Fibroblast of pulmonary artery (primary cell): ENCODE measurements at regions not wholly inside any gene's neighbourhood (a gene's known extent, or its start where the extent isn't known, plus 50 kb on each side); places are given as distances from the start of the nearest gene placed in this dataset.
A peak's percentile ranks its signal among the peaks of the same experiment; 100 is the strongest.

Experiments
- DNase-seq: peaks from one replicate; pipeline ENCODE4 v3.0.0-alpha.2; 2010; ENCODE audit warnings: low read depth
- H3K4me3 ChIP-seq: replicated peaks from 2 replicates; pipeline ENCODE4 v1.5.1; 2011; ENCODE audit warnings: low read depth, mild to moderate bottlenecking, control low read depth, low read length, moderate library complexity
- CTCF ChIP-seq: IDR thresholded peaks from 2 replicates; pipeline ENCODE4 v1.5.1; 2011; ENCODE audit warnings: mild to moderate bottlenecking, control low read depth, low read length, inconsistent platforms; ENCODE audit errors: missing control alignments

- H3K4me3 ChIP-seq: no peak overlapping the region
- no peak for TF ChIP-seq CTCF
- DNase-seq: peak; percentile 51
Measured at GRCh38 chr15:95501865-95502264, 828.6 kb upstream of the NR2F2 start.

GRCh38 chr15:95503107-95503506 lies 827.4 kb upstream of the NR2F2 start:
- H3K4me3 ChIP-seq: no peak overlapping the region
- TF ChIP-seq CTCF: no peak
- DNase-seq: no peak

- no peak for DNase-seq
- no peak for TF ChIP-seq CTCF
- H3K4me3 ChIP-seq: no peak overlapping the region
Measured at GRCh38 chr15:95503640-95504225, 826.8 kb upstream of the NR2F2 start.

- H3K4me3 ChIP-seq: no peak overlapping the region
- DNase-seq: peak; percentile 44
- no peak for TF ChIP-seq CTCF
Measured at GRCh38 chr15:95511671-95512070, 818.8 kb upstream of the NR2F2 start.

GRCh38 chr15:95512906-95513305 lies 817.6 kb upstream of the NR2F2 start:
- no peak overlapping the region for H3K4me3 ChIP-seq
- no peak for TF ChIP-seq CTCF
- no peak for DNase-seq

GRCh38 chr15:95519887-95520286 lies 810.6 kb upstream of the NR2F2 start:
- no peak for TF ChIP-seq CTCF
- no peak for DNase-seq

GRCh38 chr15:95520511-95520910 lies 810.0 kb upstream of the NR2F2 start:
- no peak overlapping the region for H3K4me3 ChIP-seq
- TF ChIP-seq CTCF: no peak
- DNase-seq: no peak

More at GRCh38 chr15:95519887-95520286, 810.6 kb upstream of the NR2F2 start:
- no peak overlapping the region for H3K4me3 ChIP-seq
